IMR-90 (cell line): ENCODE measurements at regions not wholly inside any gene's neighbourhood (a gene's known extent, or its start where the extent isn't known, plus 50 kb on each side); places are given as distances from the start of the nearest gene placed in this dataset.

Source experiments
- ATAC-seq: fragments of 200-7000 bp; cut with Tn5 transposase; 2 replicates; pipeline ENCODE4 v1.9.1; 2020; ENCODE audit warnings: low read depth, mild to moderate bottlenecking, moderate library complexity
- BruUV-seq: library from RNA; stranded (reverse); fragments of 400-500 nt; replicated peaks from 2 replicates; lab custom pipeline; 2021; lab: Mats Ljungman, UMichigan
- CTCF ChIA-PET: fragments of 300-600 bp; formaldehyde crosslinking; extraction: SDS; loops from one replicate; lab custom pipeline; 2021; ENCODE audit warnings: antibody characterized with exemption; lab: Yijun Ruan, JAX
- POLR2A ChIA-PET: fragments of 300-600 bp; sonication (Branson Sonifier 250); formaldehyde crosslinking; loops from one replicate; lab custom pipeline; 2022; ENCODE audit warnings: antibody characterized with exemption; ENCODE audit not compliant: unreplicated experiment; lab: Charles Lee
- DNase-seq: peaks from one replicate; pipeline ENCODE4 v3.0.0; 2013
- H2AFZ ChIP-seq: replicated peaks from 2 replicates; pipeline ENCODE3; 2013; ENCODE audit warnings: low read length, mild to moderate bottlenecking; ENCODE audit not compliant: poor library complexity
- H2AK5ac ChIP-seq: 2 replicates; pipeline ENCODE4 v1.6.1; 2013; ENCODE audit warnings: low read depth, low read length, inconsistent platforms
- H2AK9ac ChIP-seq: replicated peaks from 2 replicates; pipeline ENCODE3; 2013; ENCODE audit warnings: mild to moderate bottlenecking, low read depth, low read length, moderate library complexity; ENCODE audit not compliant: poor library complexity
- H2BK120ac ChIP-seq: 2 replicates; pipeline ENCODE4 v1.6.1; 2013; ENCODE audit warnings: low read depth, low read length, inconsistent platforms
- H2BK15ac ChIP-seq: 3 replicates; pipeline ENCODE4 v1.6.1; 2013; ENCODE audit warnings: low read depth, low read length, inconsistent platforms
- H2BK20ac ChIP-seq: 2 replicates; pipeline ENCODE4 v1.6.1; 2013; ENCODE audit warnings: low read depth, mild to moderate bottlenecking, inconsistent platforms, low read length, moderate library complexity
- H2BK5ac ChIP-seq: 2 replicates; pipeline ENCODE4 v1.6.1; 2013; ENCODE audit warnings: mild to moderate bottlenecking, low read depth, low read length, inconsistent platforms; ENCODE audit not compliant: poor library complexity, severe bottlenecking
- H3K14ac ChIP-seq: replicated peaks from 2 replicates; pipeline ENCODE4 v1.6.1; 2013; ENCODE audit warnings: low read depth, low read length, inconsistent platforms
- H3K18ac ChIP-seq: 2 replicates; pipeline ENCODE4 v1.6.1; 2013; ENCODE audit warnings: low read depth, low read length, control low read depth
- H3K23ac ChIP-seq: 2 replicates; pipeline ENCODE4 v1.6.1; 2013; ENCODE audit warnings: low read depth, low read length, inconsistent platforms
- H3K27ac ChIP-seq: 2 replicates; pipeline ENCODE4 v1.5.1; 2013; ENCODE audit warnings: mild to moderate bottlenecking, control low read depth, low read length; ENCODE audit not compliant: insufficient read depth
- H3K27me3 ChIP-seq: 2 replicates; pipeline ENCODE4 v1.6.1; 2013; ENCODE audit warnings: low read length; ENCODE audit not compliant: control insufficient read depth, insufficient read depth
- H3K36me3 ChIP-seq: 2 replicates; pipeline ENCODE4 v1.6.1; 2013; ENCODE audit warnings: low read length, mixed read lengths; ENCODE audit not compliant: control insufficient read depth, insufficient read depth
- H3K4ac ChIP-seq: 2 replicates; pipeline ENCODE4 v1.6.1; 2013; ENCODE audit warnings: low read depth, low read length, inconsistent platforms
- H3K4me1 ChIP-seq: 2 replicates; pipeline ENCODE4 v1.6.1; 2013; ENCODE audit warnings: low read length, mixed read lengths; ENCODE audit not compliant: control insufficient read depth, insufficient read depth
- H3K4me2 ChIP-seq: 2 replicates; pipeline ENCODE4 v1.6.1; 2013; ENCODE audit warnings: low read depth, mild to moderate bottlenecking, control low read depth, low read length, moderate library complexity
- H3K4me3 ChIP-seq: 2 replicates; pipeline ENCODE4 v1.5.1; 2013; ENCODE audit warnings: low read depth, mild to moderate bottlenecking, control low read depth, low read length, moderate library complexity; ENCODE audit not compliant: insufficient read depth
- H3K56ac ChIP-seq: 2 replicates; pipeline ENCODE4 v1.6.1; 2013; ENCODE audit warnings: low read length, inconsistent platforms; ENCODE audit not compliant: insufficient read depth; ENCODE audit errors: extremely low read depth
- H3K79me1 ChIP-seq, 2 experiments: 2 replicates each; pipeline ENCODE4 v1.6.1; 2013; ENCODE audit warnings: low read length in 2 of 2, inconsistent platforms in 1 of 2, low read depth in 1 of 2
- H3K9ac ChIP-seq: 2 replicates; pipeline ENCODE4 v1.6.1; 2013; ENCODE audit warnings: low read depth, low read length, control low read depth
- H3K9me1 ChIP-seq: 2 replicates; pipeline ENCODE4 v1.6.1; 2013; ENCODE audit warnings: low read length, inconsistent platforms; ENCODE audit not compliant: insufficient read depth
- H3K9me3 ChIP-seq: 2 replicates; pipeline ENCODE4 v1.6.1; 2013; ENCODE audit warnings: low read length; ENCODE audit not compliant: control insufficient read depth, insufficient read depth
- H4K20me1 ChIP-seq: 2 replicates; pipeline ENCODE4 v1.6.1; 2013; ENCODE audit warnings: low read length, inconsistent platforms; ENCODE audit not compliant: insufficient read depth
- H4K5ac ChIP-seq: 2 replicates; pipeline ENCODE4 v1.6.1; 2013; ENCODE audit warnings: mild to moderate bottlenecking, low read depth, low read length, control low read depth
- H4K8ac ChIP-seq, 2 experiments: 2 replicates each; pipeline ENCODE4 v1.6.1; 2013; ENCODE audit warnings: low read depth in 2 of 2, low read length in 2 of 2, control low read depth in 1 of 2, inconsistent platforms in 1 of 2
- H4K91ac ChIP-seq: 2 replicates; pipeline ENCODE4 v1.6.1; 2013; ENCODE audit warnings: low read depth, low read length, inconsistent platforms; ENCODE audit not compliant: insufficient read depth
- CEBPB ChIP-seq: IDR thresholded peaks from 2 replicates; pipeline ENCODE4 v1.6.1; 2012; ENCODE audit warnings: low read depth, low read length, improper control_type of control experiment
- NFE2L2 ChIP-seq: fragments of 150-350 bp; IDR thresholded peaks from 2 replicates; pipeline ENCODE4 v1.6.1; 2016; ENCODE audit warnings: low read depth, mild to moderate bottlenecking, low read length
- RCOR1 ChIP-seq: IDR thresholded peaks from 2 replicates; pipeline ENCODE4 v1.6.1; 2012; ENCODE audit warnings: mild to moderate bottlenecking, low read length, improper control_type of control experiment; ENCODE audit not compliant: insufficient replicate concordance
- WGBS, 2 experiments: methylation state at CpG; one replicate each; pipeline versions ENCODE4 v1.1.5 to v1.1.7; 2013; ENCODE audit warnings: missing lambda C conversion rate in 2 of 2; ENCODE audit not compliant: insufficient read length in 1 of 2; ENCODE audit errors: extremely low coverage in 2 of 2; 5-methylcytosine and 5-hydroxymethylcytosine counted together
- dilution Hi-C: fragments of 300-500 bp; cut with HindIII; formaldehyde crosslinking; loops from one replicate; pipeline ENCODE4 v1.14.3; 2018; ENCODE audit warnings: low sequenced_read_pairs; ENCODE audit not compliant: unreplicated experiment
- in situ Hi-C: fragments of 300-500 bp; cut with MboI; formaldehyde crosslinking; loops from 3 replicates; pipeline ENCODE4 v1.14.3; 2019; ENCODE audit warnings: low sequenced_read_pairs, inconsistent platforms, mixed read lengths
- intact Hi-C: fragments of 100-400 bp; cut with micrococcal nuclease; formaldehyde crosslinking; loops from 2 replicates; pipeline ENCODE4 v1.10.0; 2022

- no peak for DNase-seq
- Histone ChIP-seq H2BK120ac (no peak overlapping the region), H3K9me3 (no peaks in the 10 kb centered on the region), H2BK20ac (no peak overlapping the region), H3K9ac (no peak overlapping the region), H4K8ac (no peak overlapping the region), H3K18ac (no peak overlapping the region), H4K5ac (no peak overlapping the region), H3K56ac (no peak overlapping the region), H3K9me1 (no peaks in the 10 kb centered on the region), H2BK5ac (no peak overlapping the region), H2AK5ac (no peak overlapping the region), H3K79me1 (no peaks in the 10 kb centered on the region), H3K4me2 (no peak overlapping the region), H3K27me3 (no peaks in the 10 kb centered on the region), H3K4me3 (no peak overlapping the region), H2BK15ac (no peak overlapping the region), H3K27ac (no peak overlapping the region), H3K23ac (no peak overlapping the region), H3K14ac (0 out of 2 replicates have a peak overlapping the region, but pooled peaks have one; percentile 25), H4K20me1 (no peaks in the 10 kb centered on the region), H3K36me3 (no peaks in the 10 kb centered on the region), H4K91ac (no peak overlapping the region), H2AFZ (no peak overlapping the region), H3K4ac (no peak overlapping the region), H3K4me1 (no peaks in the 10 kb centered on the region), H2AK9ac (no peak overlapping the region)
- BruUV-seq, result no TSS peak
- no CpG with 5 or more reads among the region's 3 CpGs for WGBS, 2 experiments
- in situ Hi-C loops, result no loop called here
- CTCF ChIA-PET, result interaction anchor here (1.2 kb wide), 1 partner anchor 10 kb away, joined by 3 read pairs; no protein-coding TSS in a partner anchor
- intact Hi-C loops, result no loop called here
- POLR2A ChIA-PET, result no interaction called here
- TF ChIP-seq NFE2L2 (no peak), CEBPB (no peak), RCOR1 (no peak)
- ATAC-seq, result no peak
- dilution Hi-C loops, result no loop called here
These were observed 244.1 kb upstream of the AKR1E2 start for GRCh38 chr10:4581929-4582328.
